ENCODE measurements at regions not wholly inside any gene's neighbourhood (a gene's known extent, or its start where the extent isn't known, plus 50 kb on each side); places are given as distances from the start of the nearest gene placed in this dataset.
"Not testable (repeated sequence)": the region's sequence is repeated elsewhere in the genome, so short reads cannot be mapped to it uniquely, and the experiment has no call there.

- no peak overlapping the region for H3K9ac ChIP-seq (ENCODE audit: low read length)
- no peaks in the 10 kb centered on the region for H3K9me3 ChIP-seq (ENCODE audit: control insufficient read depth, low read depth, low read length)
- H3K4me3 ChIP-seq (ENCODE audit: low read length), result no peak overlapping the region
- H3K4me1 ChIP-seq (ENCODE audit: control insufficient read depth, low read depth, low read length), result peaks cover 7% of the 10 kb centered on the region
- H3K27ac ChIP-seq (ENCODE audit: low read length), result no peak overlapping the region
- no peaks in the 10 kb centered on the region for H3K27me3 ChIP-seq (ENCODE audit: control insufficient read depth, insufficient read depth, low read length)
- H3K36me3 ChIP-seq (ENCODE audit: control insufficient read depth, low read depth, low read length), result no peaks in the 10 kb centered on the region
These were observed 160.8 kb upstream of the PITRM1 start for GRCh38 chr10:3333426-3333825.

DNA sequence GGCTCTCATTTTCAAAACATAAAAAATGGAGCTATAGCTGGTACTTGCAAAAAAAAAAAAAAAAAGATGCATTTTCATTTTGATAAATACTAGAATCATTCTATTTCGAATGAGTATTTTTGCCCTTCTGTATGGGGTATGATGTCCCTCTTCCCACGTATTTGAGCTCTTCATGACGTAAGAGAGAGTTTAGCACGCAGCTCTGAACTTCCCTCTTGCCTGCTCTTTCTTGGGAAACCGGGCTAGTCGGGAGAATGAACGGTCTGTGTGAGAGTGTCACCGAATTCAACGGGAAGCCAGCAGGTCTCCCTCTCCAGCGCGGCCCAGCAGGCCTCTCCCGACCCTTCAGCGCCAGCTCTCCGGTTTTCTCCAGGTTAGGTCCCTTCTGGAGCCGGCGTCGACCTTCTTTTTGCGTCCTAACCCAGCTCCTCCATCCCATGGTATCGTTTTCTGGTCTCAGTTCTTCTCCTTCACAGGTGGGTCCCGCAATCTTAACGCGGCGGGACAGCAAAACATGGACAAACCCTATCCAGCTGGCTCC, 159.2 kb upstream of the PITRM1 start:
- no peak overlapping the region for H3K27ac ChIP-seq (ENCODE audit: low read length)
- H3K9ac ChIP-seq (ENCODE audit: low read length), result no peak overlapping the region
- no peaks in the 10 kb centered on the region for H3K36me3 ChIP-seq (ENCODE audit: control insufficient read depth, low read depth, low read length)
- H3K4me1 ChIP-seq (ENCODE audit: control insufficient read depth, low read depth, low read length), result peaks cover 7% of the 10 kb centered on the region
- no peaks in the 10 kb centered on the region for H3K9me3 ChIP-seq (ENCODE audit: control insufficient read depth, low read depth, low read length)
- H3K27me3 ChIP-seq (ENCODE audit: control insufficient read depth, insufficient read depth, low read length), result no peaks in the 10 kb centered on the region
- no peak overlapping the region for H3K4me3 ChIP-seq (ENCODE audit: low read length)

DNA sequence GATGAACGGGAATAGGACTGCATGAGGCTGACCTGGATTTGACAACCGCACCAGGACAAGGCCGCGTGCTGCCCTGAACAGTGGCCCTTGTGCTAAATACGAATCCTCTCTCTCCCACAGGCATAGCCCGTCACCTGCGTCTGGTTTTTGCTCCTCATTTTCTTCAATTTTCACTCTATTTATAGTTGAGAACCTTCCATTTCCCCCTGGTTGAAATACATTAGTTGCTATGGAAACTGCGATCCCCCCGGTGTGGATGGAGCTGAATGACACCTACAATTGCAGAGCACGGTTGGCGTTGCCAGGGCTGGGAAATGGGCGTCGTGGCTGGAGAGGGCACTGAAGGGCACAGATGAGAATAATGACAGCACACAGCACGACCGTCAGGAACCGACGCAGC, 158.6 kb upstream of the PITRM1 start:
- no peak overlapping the region for H3K9ac ChIP-seq (ENCODE audit: low read length)
- no peak overlapping the region for H3K27ac ChIP-seq (ENCODE audit: low read length)
- no peak overlapping the region for H3K4me3 ChIP-seq (ENCODE audit: low read length)
- no peaks in the 10 kb centered on the region for H3K9me3 ChIP-seq (ENCODE audit: control insufficient read depth, low read depth, low read length)
- no peaks in the 10 kb centered on the region for H3K27me3 ChIP-seq (ENCODE audit: control insufficient read depth, insufficient read depth, low read length)
- H3K4me1 ChIP-seq (ENCODE audit: control insufficient read depth, low read depth, low read length), result peaks cover 7% of the 10 kb centered on the region
- no peaks in the 10 kb centered on the region for H3K36me3 ChIP-seq (ENCODE audit: control insufficient read depth, low read depth, low read length)

DNA sequence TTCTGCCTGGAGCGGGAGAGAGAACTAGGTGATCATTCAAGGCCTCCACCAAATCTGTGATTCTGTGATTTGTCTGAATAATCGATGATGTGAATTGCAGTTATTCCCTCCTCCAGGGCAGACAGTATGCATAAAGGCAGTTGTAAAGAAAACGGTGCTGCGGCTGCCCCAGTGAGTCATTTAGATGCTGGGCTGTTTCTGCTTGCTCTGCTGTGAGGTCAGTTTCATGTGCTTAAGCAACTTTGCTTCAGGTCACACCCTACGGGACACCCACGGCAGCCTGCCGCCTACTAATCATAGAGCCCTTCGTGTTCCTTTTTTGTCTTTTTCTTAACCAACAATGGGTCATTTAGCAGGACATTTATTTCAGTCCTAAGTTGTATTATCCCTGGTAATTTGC, 158.1 kb upstream of the PITRM1 start:
- Histone ChIP-seq H3K27ac (ENCODE audit: low read length) (no peak overlapping the region), H3K36me3 (ENCODE audit: control insufficient read depth, low read depth, low read length) (no peaks in the 10 kb centered on the region), H3K27me3 (ENCODE audit: control insufficient read depth, insufficient read depth, low read length) (no peaks in the 10 kb centered on the region), H3K9ac (ENCODE audit: low read length) (no peak overlapping the region), H3K9me3 (ENCODE audit: control insufficient read depth, low read depth, low read length) (no peaks in the 10 kb centered on the region), H3K4me1 (ENCODE audit: control insufficient read depth, low read depth, low read length) (peaks cover 7% of the 10 kb centered on the region), H3K4me3 (ENCODE audit: low read length) (no peak overlapping the region)

DNA sequence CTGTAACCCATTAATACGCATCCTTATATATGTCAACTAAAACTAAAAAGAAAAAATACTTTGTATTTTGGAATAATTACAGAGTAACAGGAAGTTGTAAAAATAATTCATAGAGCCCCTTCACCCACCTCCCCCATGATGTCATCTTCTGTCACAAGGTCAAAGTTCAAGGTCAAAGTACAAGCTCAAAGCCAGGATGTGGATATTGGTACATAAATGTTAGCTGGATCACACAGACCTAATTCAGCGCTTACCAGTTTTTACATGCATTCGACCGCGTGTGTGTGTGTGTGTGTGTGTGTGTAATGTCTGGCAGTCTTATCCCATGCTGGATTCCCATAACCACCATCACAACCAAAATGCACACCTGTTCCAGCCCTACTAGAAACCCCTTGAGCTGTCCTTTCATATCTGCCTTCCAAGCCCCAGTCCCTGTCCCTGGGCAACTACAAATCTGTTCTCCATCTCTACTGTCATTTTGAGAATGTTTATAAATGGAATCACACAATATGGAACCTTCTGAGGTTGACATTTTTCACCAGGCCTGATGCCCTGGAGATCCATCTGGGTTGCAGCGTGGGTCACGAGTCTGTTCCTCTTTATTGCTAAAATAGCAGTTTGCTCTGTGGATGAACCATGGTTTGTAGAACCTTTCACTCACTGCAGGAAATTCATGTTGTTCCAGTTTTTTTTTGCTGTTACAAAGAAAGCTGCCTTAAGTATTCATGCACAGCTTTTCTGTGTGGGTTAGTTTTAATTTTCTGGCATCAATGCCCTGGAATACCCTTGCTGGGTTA, 153.6 kb upstream of the PITRM1 start:
- Histone ChIP-seq H3K9ac (ENCODE audit: low read length) (no peak overlapping the region), H3K27me3 (ENCODE audit: control insufficient read depth, insufficient read depth, low read length) (no peaks in the 10 kb centered on the region), H3K4me3 (ENCODE audit: low read length) (no peak overlapping the region), H3K27ac (ENCODE audit: low read length) (no peak overlapping the region), H3K36me3 (ENCODE audit: control insufficient read depth, low read depth, low read length) (no peaks in the 10 kb centered on the region), H3K9me3 (ENCODE audit: control insufficient read depth, low read depth, low read length) (no peaks in the 10 kb centered on the region), H3K4me1 (ENCODE audit: control insufficient read depth, low read depth, low read length) (no peaks in the 10 kb centered on the region)

DNA sequence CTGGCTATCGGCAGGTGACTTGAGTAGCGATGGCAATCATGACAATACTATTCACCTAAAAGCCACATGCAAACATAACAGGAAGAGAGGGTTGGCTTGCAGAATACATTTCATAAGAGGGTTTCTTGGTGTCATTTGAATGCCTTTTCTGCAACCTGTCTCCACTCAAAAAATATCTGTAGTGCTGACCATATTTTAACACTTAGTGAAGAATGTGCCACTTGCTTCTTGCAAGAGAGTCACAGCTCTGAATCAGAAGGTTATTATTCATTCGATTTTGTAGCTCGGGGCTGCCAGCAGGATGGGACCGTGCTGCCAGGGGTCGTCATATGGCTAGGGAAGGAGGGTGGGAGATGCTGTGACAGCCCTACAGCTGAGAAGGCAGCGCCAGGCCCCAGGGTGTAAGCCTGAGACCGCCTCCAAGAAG, 152.0 kb upstream of the PITRM1 start:
- no peak overlapping the region for H3K9ac ChIP-seq (ENCODE audit: low read length)
- no peaks in the 10 kb centered on the region for H3K36me3 ChIP-seq (ENCODE audit: control insufficient read depth, low read depth, low read length)
- no peaks in the 10 kb centered on the region for H3K27me3 ChIP-seq (ENCODE audit: control insufficient read depth, insufficient read depth, low read length)
- no peaks in the 10 kb centered on the region for H3K4me1 ChIP-seq (ENCODE audit: control insufficient read depth, low read depth, low read length)
- H3K4me3 ChIP-seq (ENCODE audit: low read length), result no peak overlapping the region
- no peak overlapping the region for H3K27ac ChIP-seq (ENCODE audit: low read length)
- H3K9me3 ChIP-seq (ENCODE audit: control insufficient read depth, low read depth, low read length), result no peaks in the 10 kb centered on the region

DNA sequence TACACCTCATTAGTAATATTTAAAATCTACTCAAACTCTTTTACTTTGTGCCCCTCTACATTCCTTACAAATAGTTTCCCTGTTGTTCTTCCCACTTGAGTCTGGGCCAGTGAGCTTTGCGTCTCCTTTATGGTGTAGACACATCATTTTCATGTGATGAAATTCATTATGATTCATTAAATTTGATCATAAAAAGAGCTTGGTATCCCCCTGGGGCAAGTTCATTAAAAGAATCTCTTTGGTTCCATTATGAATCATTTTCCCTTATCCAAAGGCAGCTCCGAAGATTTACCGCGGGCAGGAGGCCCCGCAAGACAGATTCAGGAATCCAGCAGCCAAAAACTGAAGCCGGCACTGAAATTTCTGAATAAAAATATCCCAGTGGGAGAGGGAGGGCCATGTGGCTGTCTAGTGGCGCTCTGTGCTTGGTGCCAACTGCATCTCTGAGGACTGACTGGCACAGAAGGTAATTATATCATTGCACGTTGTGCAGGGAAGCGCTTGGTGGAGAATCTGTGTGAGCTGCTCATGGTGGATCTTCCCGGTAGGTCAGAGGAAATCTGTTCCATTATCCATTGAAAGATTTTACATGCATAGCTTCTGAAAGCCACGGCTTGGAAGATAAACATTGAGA, 151.4 kb upstream of the PITRM1 start:
- Histone ChIP-seq H3K27ac (ENCODE audit: low read length) (no peak overlapping the region), H3K9me3 (ENCODE audit: control insufficient read depth, low read depth, low read length) (no peaks in the 10 kb centered on the region), H3K4me1 (ENCODE audit: control insufficient read depth, low read depth, low read length) (no peaks in the 10 kb centered on the region), H3K4me3 (ENCODE audit: low read length) (no peak overlapping the region), H3K9ac (ENCODE audit: low read length) (no peak overlapping the region), H3K27me3 (ENCODE audit: control insufficient read depth, insufficient read depth, low read length) (no peaks in the 10 kb centered on the region), H3K36me3 (ENCODE audit: control insufficient read depth, low read depth, low read length) (no peaks in the 10 kb centered on the region)

- Histone ChIP-seq H3K9me3 (ENCODE audit: control insufficient read depth, low read depth, low read length) (no peaks in the 10 kb centered on the region), H3K9ac (ENCODE audit: low read length) (no peak overlapping the region), H3K4me1 (ENCODE audit: control insufficient read depth, low read depth, low read length) (no peaks in the 10 kb centered on the region), H3K27ac (ENCODE audit: low read length) (no peak overlapping the region), H3K4me3 (ENCODE audit: low read length) (no peak overlapping the region), H3K36me3 (ENCODE audit: control insufficient read depth, low read depth, low read length) (no peaks in the 10 kb centered on the region), H3K27me3 (ENCODE audit: control insufficient read depth, insufficient read depth, low read length) (no peaks in the 10 kb centered on the region)
These were observed 148.5 kb upstream of the PITRM1 start for GRCh38 chr10:3321123-3321522.

DNA sequence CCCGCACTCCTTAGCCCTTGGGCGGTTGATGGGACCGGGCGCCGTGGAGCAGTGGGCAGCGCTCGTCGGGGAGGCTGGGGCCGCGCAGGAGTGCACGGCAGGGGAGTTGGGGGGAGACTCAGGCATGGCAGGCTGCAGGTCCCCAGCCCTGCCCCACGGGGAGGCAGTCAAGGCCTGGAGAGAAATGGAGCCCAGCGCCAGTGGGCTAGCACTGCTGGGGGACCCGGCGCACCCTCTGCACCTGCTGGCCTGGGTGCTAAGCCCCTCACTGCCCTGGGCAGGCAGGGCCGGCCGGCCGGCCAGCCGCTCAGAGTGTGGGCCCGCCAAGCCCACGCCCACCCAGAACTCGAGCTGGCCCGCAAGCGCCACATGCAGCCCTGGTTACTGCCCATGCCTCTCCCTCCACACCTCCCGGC, 147.2 kb upstream of the PITRM1 start:
- H3K27ac ChIP-seq (ENCODE audit: low read length), result no peak overlapping the region
- no peak overlapping the region for H3K9ac ChIP-seq (ENCODE audit: low read length)
- no peaks in the 10 kb centered on the region for H3K36me3 ChIP-seq (ENCODE audit: control insufficient read depth, low read depth, low read length)
- no peak overlapping the region for H3K4me3 ChIP-seq (ENCODE audit: low read length)
- no peaks in the 10 kb centered on the region for H3K9me3 ChIP-seq (ENCODE audit: control insufficient read depth, low read depth, low read length)
- no peaks in the 10 kb centered on the region for H3K4me1 ChIP-seq (ENCODE audit: control insufficient read depth, low read depth, low read length)
- H3K27me3 ChIP-seq (ENCODE audit: control insufficient read depth, insufficient read depth, low read length), result no peaks in the 10 kb centered on the region

DNA sequence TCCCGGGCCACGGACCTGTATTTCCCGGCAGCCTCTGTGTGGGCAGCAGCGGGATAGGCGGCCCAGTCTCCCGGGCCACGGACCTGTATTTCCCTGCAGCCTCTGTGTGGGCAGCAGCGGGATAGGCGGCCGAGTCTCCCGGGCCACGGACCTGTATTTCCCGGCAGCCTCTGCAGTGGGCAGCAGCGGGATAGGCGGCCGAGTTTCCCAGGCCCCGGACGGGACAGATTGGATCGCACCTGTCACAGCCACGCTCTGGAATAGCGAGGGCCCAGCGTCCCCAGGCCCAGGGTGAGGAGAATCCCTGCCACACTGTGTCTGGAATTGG, 145.9 kb upstream of the PITRM1 start:
- H3K4me3 ChIP-seq (ENCODE audit: low read length); H3K9me3 ChIP-seq (ENCODE audit: control insufficient read depth, low read depth, low read length); H3K4me1 ChIP-seq (ENCODE audit: control insufficient read depth, low read depth, low read length); H3K36me3 ChIP-seq (ENCODE audit: control insufficient read depth, low read depth, low read length); H3K27ac ChIP-seq (ENCODE audit: low read length); H3K27me3 ChIP-seq (ENCODE audit: control insufficient read depth, insufficient read depth, low read length); H3K9ac ChIP-seq (ENCODE audit: low read length): not testable (repeated sequence)

DNA sequence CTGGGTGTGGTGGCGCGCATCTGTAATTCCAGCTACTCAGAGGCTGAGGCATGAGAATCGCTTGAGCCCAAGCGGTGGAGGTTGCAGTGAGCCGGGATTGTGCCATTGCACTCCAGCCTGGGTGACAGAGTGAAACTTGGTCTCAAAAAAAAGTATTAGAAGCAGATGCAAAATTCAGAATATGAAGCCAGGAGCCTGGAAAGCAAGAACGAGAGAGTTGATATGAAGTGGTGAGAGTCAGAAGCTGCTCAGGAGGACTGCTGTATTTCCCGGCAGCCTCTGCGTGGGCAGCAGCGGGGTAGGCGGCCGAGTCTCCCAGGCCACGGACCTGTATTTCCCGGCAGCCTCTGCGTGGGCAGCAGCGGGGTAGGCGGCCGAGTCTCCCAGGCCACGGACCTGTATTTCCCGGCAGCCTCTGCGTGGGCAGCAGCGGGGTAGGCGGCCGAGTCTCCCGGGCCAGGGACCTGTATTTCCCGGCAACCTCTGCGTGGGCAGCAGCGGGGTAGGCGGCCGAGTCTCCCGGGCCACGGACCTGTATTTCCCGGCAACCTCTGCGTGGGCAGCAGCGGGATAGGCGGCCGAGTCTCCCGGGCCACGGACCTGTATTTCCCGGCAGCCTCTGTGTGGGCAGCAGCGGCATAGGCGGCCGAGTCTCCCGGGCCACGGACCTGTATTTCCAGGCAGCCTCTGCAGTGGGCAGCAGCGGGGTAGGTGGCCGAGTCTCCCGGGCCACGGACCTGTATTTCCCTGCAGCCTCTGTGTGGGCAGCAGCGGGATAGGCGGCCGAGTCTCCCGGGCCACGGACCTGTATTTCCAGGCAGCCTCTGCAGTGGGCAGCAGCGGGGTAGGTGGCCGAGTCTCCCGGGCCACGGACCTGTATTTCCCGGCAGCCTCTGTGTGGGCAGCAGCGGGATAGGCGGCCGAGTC, 145.2 kb upstream of the PITRM1 start:
- H3K27ac ChIP-seq (ENCODE audit: low read length); H3K4me1 ChIP-seq (ENCODE audit: control insufficient read depth, low read depth, low read length); H3K27me3 ChIP-seq (ENCODE audit: control insufficient read depth, insufficient read depth, low read length); H3K36me3 ChIP-seq (ENCODE audit: control insufficient read depth, low read depth, low read length); H3K9ac ChIP-seq (ENCODE audit: low read length); H3K4me3 ChIP-seq (ENCODE audit: low read length); H3K9me3 ChIP-seq (ENCODE audit: control insufficient read depth, low read depth, low read length): not testable (repeated sequence)
